SH-SY5Y (cell line): ENCODE measurements at regions not wholly inside any gene's neighbourhood (a gene's known extent, or its start where the extent isn't known, plus 50 kb on each side); places are given as distances from the start of the nearest gene placed in this dataset.

ENCODE experiments used
- GATA2 ChIP-seq: IDR thresholded peaks from 2 replicates; pipeline ENCODE4 v1.6.1; 2011; ENCODE audit warnings: mild to moderate bottlenecking, low read depth, low read length
- GATA3 ChIP-seq: IDR thresholded peaks from 2 replicates; pipeline ENCODE4 v1.6.1; 2011; ENCODE audit warnings: low read depth, mild to moderate bottlenecking, low read length, moderate library complexity

DNA sequence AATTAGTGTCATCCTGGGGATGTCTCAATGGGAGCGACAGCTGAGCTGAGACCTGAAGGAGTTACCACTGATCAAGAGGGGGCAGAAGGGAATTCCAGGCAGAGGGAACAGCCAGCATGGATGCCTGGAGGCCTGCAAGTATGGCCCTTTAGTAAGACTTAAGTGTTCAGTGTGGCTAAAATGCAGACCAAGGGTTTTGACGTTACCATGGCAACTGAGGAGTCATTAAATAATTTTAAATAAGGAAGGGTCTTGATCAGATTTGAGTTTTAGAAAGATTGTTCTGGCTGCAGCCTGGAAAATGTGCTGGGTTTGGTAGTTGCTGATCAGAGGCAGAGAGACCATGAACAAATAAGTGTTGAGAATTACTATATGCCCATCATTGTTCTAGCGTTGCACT lies 285.5 kb downstream of the USP46 start:
- TF ChIP-seq GATA2 (no peak), GATA3 (no peak)
